Osteoblast (primary cell): ENCODE measurements at regions not wholly inside any gene's neighbourhood (a gene's known extent, or its start where the extent isn't known, plus 50 kb on each side); places are given as distances from the start of the nearest gene placed in this dataset.

ENCODE experiments used
- DNase-seq: peaks from one replicate; pipeline ENCODE4 v3.0.0; 2011; ENCODE audit warnings: low spot score, mixed read lengths; ENCODE audit not compliant: insufficient read length; ENCODE audit errors: missing footprints
- H2AFZ ChIP-seq: 2 replicates; pipeline ENCODE4 v1.6.0; 2011; ENCODE audit warnings: mild to moderate bottlenecking, low read length
- H3K27ac ChIP-seq: 2 replicates; pipeline ENCODE4 v1.5.1; 2011; ENCODE audit warnings: mild to moderate bottlenecking, low read depth, low read length, moderate library complexity
- H3K27me3 ChIP-seq: 2 replicates; pipeline ENCODE4 v1.6.0; 2012; ENCODE audit warnings: mild to moderate bottlenecking, control low read depth, inconsistent platforms, low read length, moderate library complexity; ENCODE audit not compliant: insufficient read depth
- H3K36me3 ChIP-seq: 2 replicates; pipeline ENCODE4 v1.5.1; 2011; ENCODE audit warnings: mild to moderate bottlenecking, low read length, control low read depth, moderate library complexity; ENCODE audit not compliant: insufficient read depth
- H3K4me1 ChIP-seq: 2 replicates; pipeline ENCODE4 v1.5.1; 2011; ENCODE audit warnings: mild to moderate bottlenecking, low read length, control low read depth, moderate library complexity; ENCODE audit not compliant: insufficient read depth
- H3K4me2 ChIP-seq: 2 replicates; pipeline ENCODE4 v1.6.0; 2011; ENCODE audit warnings: mild to moderate bottlenecking, low read length; ENCODE audit not compliant: insufficient read depth
- H3K4me3 ChIP-seq: fragments of 200-600 bp; sonication (generic); 3 replicates; pipeline ENCODE4 v1.5.1; 2012; ENCODE audit warnings: mild to moderate bottlenecking, low read length, inconsistent platforms; ENCODE audit not compliant: insufficient read depth
- H3K79me2 ChIP-seq: 2 replicates; pipeline ENCODE4 v1.6.0; 2012; ENCODE audit warnings: mild to moderate bottlenecking, low read length, control low read depth, inconsistent platforms; ENCODE audit not compliant: insufficient read depth
- H3K9me3 ChIP-seq: 2 replicates; pipeline ENCODE4 v1.5.1; 2011; ENCODE audit warnings: low read depth, low read length, control low read depth
- H4K20me1 ChIP-seq: 2 replicates; pipeline ENCODE4 v1.6.0; 2012; ENCODE audit warnings: mild to moderate bottlenecking, low read length, control low read depth; ENCODE audit not compliant: insufficient read depth
- CTCF ChIP-seq: IDR thresholded peaks from 2 replicates; pipeline ENCODE4 v1.5.1; 2011; ENCODE audit warnings: mild to moderate bottlenecking, low read depth, low read length, moderate library complexity; ENCODE audit errors: extremely low read depth

- H3K36me3 ChIP-seq, result no peaks in the 10 kb centered on the region
- H3K27me3 ChIP-seq, result no peaks in the 10 kb centered on the region
- no peak overlapping the region for H2AFZ ChIP-seq
- no peaks in the 10 kb centered on the region for H3K79me2 ChIP-seq
- no peak overlapping the region for H3K27ac ChIP-seq
- H3K9me3 ChIP-seq, result no peaks in the 10 kb centered on the region
- H3K4me1 ChIP-seq, result no peaks in the 10 kb centered on the region
- H3K4me2 ChIP-seq, result no peak overlapping the region
- H4K20me1 ChIP-seq, result no peaks in the 10 kb centered on the region
- no peak for DNase-seq
- no peak for TF ChIP-seq CTCF
- H3K4me3 ChIP-seq, result no peak overlapping the region
Measured at GRCh38 chr10:130244928-130245495, 108.8 kb downstream of the GLRX3 start.

GRCh38 chr10:130246113-130246512 lies 109.9 kb downstream of the GLRX3 start:
- no peak for TF ChIP-seq CTCF
- H3K27ac ChIP-seq, result no peak overlapping the region

DNA sequence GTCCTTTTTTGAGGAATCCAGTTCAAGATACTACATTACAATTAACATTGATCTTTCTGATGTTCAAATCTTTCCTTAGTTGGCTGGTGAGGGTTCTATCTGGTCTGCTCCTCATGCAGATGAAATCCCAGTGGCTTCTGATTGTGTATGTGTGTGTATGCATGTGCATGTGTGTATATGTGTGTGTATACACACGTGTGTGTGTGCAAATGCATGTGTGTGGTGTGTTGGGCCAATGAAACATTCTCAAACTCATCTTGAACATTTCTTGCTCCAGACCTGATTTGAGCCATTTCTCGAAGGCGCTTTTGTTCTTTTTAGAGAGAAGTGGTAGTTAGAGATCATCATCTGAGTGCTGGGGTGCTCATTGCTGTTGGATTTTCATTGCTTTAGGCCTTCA lies 113.9 kb downstream of the GLRX3 start:
- no peaks in the 10 kb centered on the region for H3K9me3 ChIP-seq
- no peak for TF ChIP-seq CTCF
- no peak overlapping the region for H3K27ac ChIP-seq
- H3K4me3 ChIP-seq, result no peak overlapping the region
- H3K4me2 ChIP-seq, result no peak overlapping the region
- H3K36me3 ChIP-seq, result no peaks in the 10 kb centered on the region
- H3K79me2 ChIP-seq, result no peaks in the 10 kb centered on the region
- H3K27me3 ChIP-seq, result no peaks in the 10 kb centered on the region
- H2AFZ ChIP-seq, result no peak overlapping the region
- no peaks in the 10 kb centered on the region for H4K20me1 ChIP-seq
- DNase-seq, result no peak
- H3K4me1 ChIP-seq, result no peaks in the 10 kb centered on the region

More at GRCh38 chr10:130246113-130246512, 109.9 kb downstream of the GLRX3 start:
- DNase-seq, result no peak
- Histone ChIP-seq H2AFZ (no peak overlapping the region), H3K4me2 (no peak overlapping the region), H3K4me3 (no peak overlapping the region), H3K36me3 (no peaks in the 10 kb centered on the region), H3K27me3 (no peaks in the 10 kb centered on the region), H3K9me3 (no peaks in the 10 kb centered on the region), H3K79me2 (no peaks in the 10 kb centered on the region), H3K4me1 (no peaks in the 10 kb centered on the region), H4K20me1 (no peaks in the 10 kb centered on the region)

GRCh38 chr10:130251766-130252165 lies 115.6 kb downstream of the GLRX3 start:
- no peak overlapping the region for H2AFZ ChIP-seq
- H3K4me2 ChIP-seq, result no peak overlapping the region
- H4K20me1 ChIP-seq, result no peaks in the 10 kb centered on the region
- no peaks in the 10 kb centered on the region for H3K79me2 ChIP-seq
- H3K4me3 ChIP-seq, result no peak overlapping the region
- H3K4me1 ChIP-seq, result no peaks in the 10 kb centered on the region
- no peaks in the 10 kb centered on the region for H3K27me3 ChIP-seq
- H3K36me3 ChIP-seq, result no peaks in the 10 kb centered on the region
- H3K27ac ChIP-seq, result no peak overlapping the region
- no peak for TF ChIP-seq CTCF
- no peaks in the 10 kb centered on the region for H3K9me3 ChIP-seq
- DNase-seq, result no peak
